ENCODE measurements at regions not wholly inside any gene's neighbourhood (a gene's known extent, or its start where the extent isn't known, plus 50 kb on each side); places are given as distances from the start of the nearest gene placed in this dataset.

- Histone ChIP-seq H3K9me3 (ENCODE audit: control insufficient read depth, low read length) (no peaks in the 10 kb centered on the region), H3K4me3 (ENCODE audit: low read depth, low read length) (no peak overlapping the region), H3K9ac (no peak overlapping the region), H3K79me2 (no peaks in the 10 kb centered on the region), H3K27me3 (ENCODE audit: control insufficient read depth, insufficient read depth, low read length) (no peaks in the 10 kb centered on the region), H3K27ac (no peak overlapping the region), H3K36me3 (ENCODE audit: control insufficient read depth, insufficient read depth, low read length) (no peaks in the 10 kb centered on the region), H3K4me1 (peaks cover 3% of the 10 kb centered on the region), H3K4me2 (ENCODE audit: low read length) (no peak overlapping the region), H2AFZ (no peak overlapping the region)
- TF ChIP-seq CTCF (IDR thresholded peaks at IDR 0.05), result no peak
Measured at GRCh38 chr15:66844041-66844746, 142.2 kb downstream of the SMAD6 start.

GRCh38 chr15:66844747-66845145 lies 142.7 kb downstream of the SMAD6 start:
- no peaks in the 10 kb centered on the region for H3K79me2 ChIP-seq
- H3K4me3 ChIP-seq (ENCODE audit: low read depth, low read length), result no peak overlapping the region
- TF ChIP-seq CTCF (IDR thresholded peaks at IDR 0.05), result no peak
- no peak overlapping the region for H3K27ac ChIP-seq
- no peak overlapping the region for H2AFZ ChIP-seq
- peaks cover 3% of the 10 kb centered on the region for H3K4me1 ChIP-seq
- no peaks in the 10 kb centered on the region for H3K27me3 ChIP-seq (ENCODE audit: control insufficient read depth, insufficient read depth, low read length)
- no peak overlapping the region for H3K4me2 ChIP-seq (ENCODE audit: low read length)
- H3K9ac ChIP-seq, result no peak overlapping the region
- no peaks in the 10 kb centered on the region for H3K9me3 ChIP-seq (ENCODE audit: control insufficient read depth, low read length)
- H3K36me3 ChIP-seq (ENCODE audit: control insufficient read depth, insufficient read depth, low read length), result no peaks in the 10 kb centered on the region

GRCh38 chr15:66845266-66845785 lies 143.3 kb downstream of the SMAD6 start:
- no peak overlapping the region for H3K9ac ChIP-seq
- no peak overlapping the region for H3K4me2 ChIP-seq (ENCODE audit: low read length)
- no peaks in the 10 kb centered on the region for H3K36me3 ChIP-seq (ENCODE audit: control insufficient read depth, insufficient read depth, low read length)
- no peaks in the 10 kb centered on the region for H3K79me2 ChIP-seq
- H3K27me3 ChIP-seq (ENCODE audit: control insufficient read depth, insufficient read depth, low read length), result no peaks in the 10 kb centered on the region
- no peaks in the 10 kb centered on the region for H3K9me3 ChIP-seq (ENCODE audit: control insufficient read depth, low read length)
- no peak overlapping the region for H3K27ac ChIP-seq
- no peak for TF ChIP-seq CTCF (IDR thresholded peaks at IDR 0.05)
- peaks cover 3% of the 10 kb centered on the region for H3K4me1 ChIP-seq
- no peak overlapping the region for H3K4me3 ChIP-seq (ENCODE audit: low read depth, low read length)
- H2AFZ ChIP-seq, result no peak overlapping the region

- Histone ChIP-seq H3K36me3 (ENCODE audit: control insufficient read depth, insufficient read depth, low read length) (no peaks in the 10 kb centered on the region), H2AFZ (no peak overlapping the region), H3K4me2 (ENCODE audit: low read length) (no peak overlapping the region), H3K9me3 (ENCODE audit: control insufficient read depth, low read length) (no peaks in the 10 kb centered on the region), H3K4me1 (peaks cover 3% of the 10 kb centered on the region), H3K9ac (no peak overlapping the region), H3K27ac (no peak overlapping the region), H3K79me2 (no peaks in the 10 kb centered on the region), H3K4me3 (ENCODE audit: low read depth, low read length) (no peak overlapping the region), H3K27me3 (ENCODE audit: control insufficient read depth, insufficient read depth, low read length) (no peaks in the 10 kb centered on the region)
- no peak for TF ChIP-seq CTCF (IDR thresholded peaks at IDR 0.05)
Measured at GRCh38 chr15:66846031-66846430, 144.0 kb downstream of the SMAD6 start.

GRCh38 chr15:66846811-66847210 lies 144.8 kb downstream of the SMAD6 start:
- Histone ChIP-seq H3K27me3 (ENCODE audit: control insufficient read depth, insufficient read depth, low read length) (no peaks in the 10 kb centered on the region), H3K4me2 (ENCODE audit: low read length) (no peak overlapping the region), H2AFZ (no peak overlapping the region), H3K4me3 (ENCODE audit: low read depth, low read length) (no peak overlapping the region), H3K9me3 (ENCODE audit: control insufficient read depth, low read length) (no peaks in the 10 kb centered on the region), H3K4me1 (peaks cover 3% of the 10 kb centered on the region), H3K9ac (no peak overlapping the region), H3K36me3 (ENCODE audit: control insufficient read depth, insufficient read depth, low read length) (no peaks in the 10 kb centered on the region), H3K27ac (no peak overlapping the region), H3K79me2 (no peaks in the 10 kb centered on the region)
- no peak for TF ChIP-seq CTCF (IDR thresholded peaks at IDR 0.05)
